OCI-LY3 (cell line): ENCODE measurements at regions not wholly inside any gene's neighbourhood (a gene's known extent, or its start where the extent isn't known, plus 50 kb on each side); places are given as distances from the start of the nearest gene placed in this dataset.
"Not testable (repeated sequence)": the region's sequence is repeated elsewhere in the genome, so short reads cannot be mapped to it uniquely, and the experiment has no call there.

Experiments used
- H2AFZ ChIP-seq: fragments of 200-600, 300-600 bp; shearing (Covaris generic); 2 replicates; pipeline ENCODE4 v1.6.0; 2014; ENCODE audit warnings: antibody characterized with exemption, low read depth, low read length
- H3K27ac ChIP-seq: fragments of 200-600, 300-600 bp; sonication (generic); 2 replicates; pipeline ENCODE4 v1.5.1; 2014; ENCODE audit warnings: mild to moderate bottlenecking, low read length, moderate library complexity, mixed read lengths
- H3K27me3 ChIP-seq: fragments of 200-600, 300-600 bp; sonication (generic); 2 replicates; pipeline ENCODE4 v1.6.1; 2014; ENCODE audit warnings: low read depth, low read length, mixed read lengths
- H3K36me3 ChIP-seq: fragments of 200-600, 300-600 bp; sonication (generic); replicated peaks from 2 replicates; pipeline ENCODE3; 2014; ENCODE audit warnings: low read depth, low read length, mixed read lengths
- H3K4me1 ChIP-seq: fragments of 300-600, 200-600 bp; sonication (generic); 2 replicates; pipeline ENCODE4 v1.6.1; 2014; ENCODE audit warnings: low read length, mixed read lengths
- H3K4me2 ChIP-seq: fragments of 200-600, 300-600 bp; sonication (generic); 2 replicates; pipeline ENCODE4 v1.6.1; 2014; ENCODE audit warnings: low read length, mixed read lengths
- H3K4me3 ChIP-seq: fragments of 300-600, 200-600 bp; sonication (generic); 2 replicates; pipeline ENCODE4 v1.5.1; 2014; ENCODE audit warnings: antibody characterized with exemption, mild to moderate bottlenecking, low read length, moderate library complexity
- H3K79me2 ChIP-seq: fragments of 300-600, 200-600 bp; shearing (Covaris generic); 2 replicates; pipeline ENCODE4 v1.6.1; 2014; ENCODE audit warnings: mild to moderate bottlenecking, low read length, mixed read lengths
- H3K9ac ChIP-seq: fragments of 300-600, 200-600 bp; shearing (Covaris generic); 2 replicates; pipeline ENCODE4 v1.6.0; 2014; ENCODE audit warnings: mild to moderate bottlenecking, low read length, moderate library complexity
- H3K9me3 ChIP-seq: fragments of 200-600, 300-600 bp; shearing (Covaris generic); 2 replicates; pipeline ENCODE4 v1.6.1; 2014; ENCODE audit warnings: low read length, mixed read lengths; ENCODE audit not compliant: insufficient read depth
- H4K20me1 ChIP-seq: fragments of 200-600, 300-600 bp; sonication (generic); 2 replicates; pipeline ENCODE4 v1.6.1; 2016; ENCODE audit warnings: low read length, mixed read lengths; ENCODE audit not compliant: insufficient read depth

- H4K20me1 ChIP-seq, H3K27ac ChIP-seq, H3K27me3 ChIP-seq, H3K9ac ChIP-seq, H3K4me3 ChIP-seq, H3K36me3 ChIP-seq, H2AFZ ChIP-seq, H3K9me3 ChIP-seq, H3K4me1 ChIP-seq, H3K79me2 ChIP-seq, H3K4me2 ChIP-seq: not testable (repeated sequence)
These were observed 541.9 kb downstream of the FOXD4L4 start for GRCh38 chr9:66278809-66279208.
